Adrenal gland (tissue), 9 donors: ENCODE measurements at regions not wholly inside any gene's neighbourhood (a gene's known extent, or its start where the extent isn't known, plus 50 kb on each side); places are given as distances from the start of the nearest gene placed in this dataset.
"Not testable (repeated sequence)": the region's sequence is repeated elsewhere in the genome, so short reads cannot be mapped to it uniquely, and the experiment has no call there.

ENCODE experiments used
- DNase-seq, 7 donors: peaks; one replicate each; pipeline ENCODE4 v3.0.0-alpha.2; 2019 to 2020
- H3K27ac ChIP-seq, 5 donors: fragments of 200-600 bp; sonication (generic) in 4 of 5; 1 replicate in 3 of 5; 2 replicates in 2 of 5; pipeline versions ENCODE4 v1.5.1 to v1.8.0; 2016 to 2020; ENCODE audit warnings: mild to moderate bottlenecking in 1 of 5
- H3K27me3 ChIP-seq: fragments of 200-600 bp; 2 replicates; pipeline ENCODE4 v1.8.0; 2021
- H3K36me3 ChIP-seq, 2 donors: fragments of 200-600 bp; replicated peaks in 1 of 2; 1 replicate in 1 of 2; 2 replicates in 1 of 2; pipeline versions ENCODE4 v1.5.1 to v1.8.0; 2018 to 2022
- H3K4me1 ChIP-seq, 2 donors: fragments of 200-600 bp; replicated peaks in 1 of 2; 1 replicate in 1 of 2; 2 replicates in 1 of 2; pipeline versions ENCODE4 v1.5.1 to v1.8.0; 2018 to 2021
- H3K4me3 ChIP-seq, 4 donors: fragments of 200-600 bp; sonication (generic) in 3 of 4; one replicate each; pipeline ENCODE4 v1.5.1; 2016 to 2018
- H3K9me3 ChIP-seq, 3 donors: fragments of 200-600 bp; sonication (generic) in 1 of 3; replicated peaks in 1 of 3; 1 replicate in 2 of 3; 2 replicates in 1 of 3; pipeline versions ENCODE4 v1.5.1 to v1.8.0; 2016 to 2021
- POLR2A ChIP-seq, 2 donors: fragments of 450-650 bp; IDR thresholded peaks; one replicate each; pipeline ENCODE4 v1.6.1; 2017; ENCODE audit warnings: antibody characterized with exemption in 2 of 2, mild to moderate bottlenecking in 2 of 2, moderate library complexity in 1 of 2
- WGBS, 4 donors: extraction: QIAGEN DNeasy Blood & Tissue Kit in 2 of 4; methylation state at CpG; one replicate each; pipeline versions ENCODE4 v1.1.5 to v1.1.7; 2013 to 2017; 5-methylcytosine and 5-hydroxymethylcytosine counted together
- intact Hi-C, 2 donors: fragments of 100-400 bp; cut with DNase I; formaldehyde crosslinking; loops; one replicate each; pipeline versions ENCODE4 v1.14.1 to v1.15.0; 2022 to 2023
- TF ChIP-seq, protein P1 (sequence below), 6 experiments: fragments of 450-650 bp in 4 of 6; fragments of 200-600 bp in 2 of 6; sonication (generic) in 1 of 6; IDR thresholded peaks; 1 replicate in 5 of 6; 2 replicates in 1 of 6; pipeline versions ENCODE4 v1.5.1 to v1.8.0; 2016 to 2021; ENCODE audit warnings: antibody characterized with exemption in 6 of 6, mild to moderate bottlenecking in 2 of 6, moderate library complexity in 1 of 6
- donor health status: healthy with polysubstance abuse.
- donor health status: Bipolar disorder and iron deficiency.
- donor health status: DM: yes; HTN: yes; CAD: no.
- donor health status: DM: no; HTN: no; CAD: no.
- donor health status: DM: no; HTN: no; CAD: no.

DNA sequence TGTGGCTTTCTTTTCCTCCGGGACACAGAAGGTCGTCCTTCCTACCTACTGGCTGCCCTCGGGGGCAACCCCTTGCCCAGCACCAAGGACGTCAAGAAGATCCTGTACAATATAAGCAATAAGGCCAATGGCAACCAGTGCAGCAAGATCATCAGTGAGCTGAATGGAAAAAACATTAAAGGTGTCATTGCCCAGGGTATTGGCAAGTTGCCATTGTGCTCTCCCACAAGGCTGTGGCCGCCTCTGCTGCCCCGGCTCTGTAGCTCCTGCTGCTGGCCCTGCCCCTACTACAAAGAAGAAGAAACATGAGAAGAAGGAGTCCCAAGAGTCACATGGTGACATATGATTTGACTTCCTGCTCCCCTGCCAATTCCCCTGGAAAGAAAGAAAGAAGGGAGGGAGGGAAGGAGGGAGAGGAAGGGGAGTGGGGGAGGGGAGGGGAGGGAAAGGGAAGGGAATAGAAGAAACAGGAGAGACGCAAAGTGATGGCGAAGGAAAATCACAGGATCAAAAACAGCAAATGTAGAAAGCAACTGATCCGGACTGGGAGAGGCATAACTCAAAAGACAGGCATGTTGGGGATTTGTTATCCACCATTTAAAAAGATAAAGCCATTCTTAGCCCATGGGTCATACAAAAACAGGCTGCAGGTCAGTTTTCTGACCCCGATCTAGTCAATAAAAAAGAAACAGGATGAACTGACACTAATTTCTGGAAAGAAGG lies 61.3 kb upstream of the RESF1 start:
- intact Hi-C loops, result no loop called here

DNA sequence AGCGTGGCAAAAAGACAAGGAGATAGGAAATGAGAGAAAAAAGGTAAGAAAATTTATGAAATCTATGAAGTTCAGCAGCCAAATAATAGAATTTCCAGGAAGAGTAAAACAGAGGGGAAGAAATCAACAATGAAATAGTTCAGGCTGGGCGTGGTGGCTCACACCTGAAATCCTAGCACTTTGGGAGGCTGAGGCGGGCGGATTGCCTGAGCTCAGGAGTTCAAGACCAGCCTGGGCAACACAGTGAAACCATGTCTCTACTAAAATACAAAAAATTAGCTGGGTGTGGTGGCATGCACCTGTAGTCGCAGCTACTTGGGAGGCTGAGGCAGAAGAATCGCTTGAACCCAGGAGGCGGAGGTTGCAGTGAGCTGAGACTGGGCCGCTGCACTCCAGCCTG lies 62.1 kb upstream of the RESF1 start:
- H3K4me3 ChIP-seq, H3K27me3 ChIP-seq, H3K9me3 ChIP-seq, intact Hi-C loops, DNase-seq, H3K36me3 ChIP-seq: not testable (repeated sequence)
- H3K27ac ChIP-seq, result peak overlapping the region in 2 of 5 donors; percentile 36 to 51
- H3K4me1 ChIP-seq, result peaks cover 0 to 15% of the 10 kb centered on the region in 2 donors
- 83 to 89% (median 86%) methylated on average over 8 of the region's 8 CpGs for WGBS, 4 donors

More for the DNA sequence above, 61.3 kb upstream of the RESF1 start:
- TF ChIP-seq POLR2A (IDR thresholded peaks at IDR 0.05), result no peak
- TF ChIP-seq, protein P1, sequence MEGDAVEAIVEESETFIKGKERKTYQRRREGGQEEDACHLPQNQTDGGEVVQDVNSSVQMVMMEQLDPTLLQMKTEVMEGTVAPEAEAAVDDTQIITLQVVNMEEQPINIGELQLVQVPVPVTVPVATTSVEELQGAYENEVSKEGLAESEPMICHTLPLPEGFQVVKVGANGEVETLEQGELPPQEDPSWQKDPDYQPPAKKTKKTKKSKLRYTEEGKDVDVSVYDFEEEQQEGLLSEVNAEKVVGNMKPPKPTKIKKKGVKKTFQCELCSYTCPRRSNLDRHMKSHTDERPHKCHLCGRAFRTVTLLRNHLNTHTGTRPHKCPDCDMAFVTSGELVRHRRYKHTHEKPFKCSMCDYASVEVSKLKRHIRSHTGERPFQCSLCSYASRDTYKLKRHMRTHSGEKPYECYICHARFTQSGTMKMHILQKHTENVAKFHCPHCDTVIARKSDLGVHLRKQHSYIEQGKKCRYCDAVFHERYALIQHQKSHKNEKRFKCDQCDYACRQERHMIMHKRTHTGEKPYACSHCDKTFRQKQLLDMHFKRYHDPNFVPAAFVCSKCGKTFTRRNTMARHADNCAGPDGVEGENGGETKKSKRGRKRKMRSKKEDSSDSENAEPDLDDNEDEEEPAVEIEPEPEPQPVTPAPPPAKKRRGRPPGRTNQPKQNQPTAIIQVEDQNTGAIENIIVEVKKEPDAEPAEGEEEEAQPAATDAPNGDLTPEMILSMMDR (IDR thresholded peaks at IDR 0.05), result no peak
- no peaks in the 10 kb centered on the region for H3K36me3 ChIP-seq
- peak; percentile 36 to 59 (median 49) for DNase-seq
- H3K27ac ChIP-seq, result peak overlapping the region in 2 of 5 donors; percentile 36 to 55
- H3K4me1 ChIP-seq, result peaks cover 0 to 15% of the 10 kb centered on the region in 2 donors
- no peaks in the 10 kb centered on the region for H3K27me3 ChIP-seq
- peak overlapping the region in 1 of 4 donors; percentile 23 for H3K4me3 ChIP-seq
- WGBS, 4 donors, result 39 to 46% (median 40%) methylated on average over 10 of the region's 10 CpGs
- no peaks in the 10 kb centered on the region for H3K9me3 ChIP-seq

DNA sequence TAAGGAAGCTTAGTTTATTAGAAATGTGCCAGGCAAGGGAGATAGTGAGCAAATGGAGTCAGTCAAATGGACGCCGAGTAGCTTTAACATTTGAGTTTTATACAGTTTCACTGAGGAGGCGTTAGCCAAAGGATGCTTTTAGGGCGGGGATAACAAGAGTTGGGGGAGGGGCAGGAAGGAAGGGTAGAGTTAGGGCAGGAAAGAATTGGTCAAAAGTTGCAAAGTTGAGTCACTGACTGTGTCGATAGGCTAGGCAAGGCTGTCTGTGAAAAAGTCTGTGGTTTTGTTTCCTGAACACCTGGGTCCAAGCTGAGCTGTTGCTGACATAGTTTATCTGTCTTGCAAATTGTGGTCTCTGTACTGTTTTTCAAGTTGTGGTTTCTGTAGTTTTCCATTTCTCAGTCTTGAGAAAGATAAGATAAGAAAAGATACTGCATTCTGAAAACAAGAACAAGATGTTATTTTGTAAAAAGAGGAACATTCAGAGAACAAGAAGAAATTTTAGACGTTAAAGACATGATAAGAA lies 62.6 kb upstream of the RESF1 start:
- Histone ChIP-seq H3K4me3 (no peak overlapping the region), H3K36me3 (no peaks in the 10 kb centered on the region), H3K27ac (peak overlapping the region in 2 of 5 donors; percentile 36 to 64), H3K27me3 (no peaks in the 10 kb centered on the region), H3K4me1 (peaks cover 0 to 15% of the 10 kb centered on the region in 2 donors), H3K9me3 (no peaks in the 10 kb centered on the region)
- 36 to 48% (median 41%) methylated on average over 6 of the region's 6 CpGs for WGBS, 4 donors
- DNase-seq, result peak in 5 of 7 donors; percentile 25 to 58 (median 48)
- TF ChIP-seq, protein P1 (IDR thresholded peaks at IDR 0.05), result no peak
- no peak for TF ChIP-seq POLR2A (IDR thresholded peaks at IDR 0.05)
- intact Hi-C loops, result no loop called here

DNA sequence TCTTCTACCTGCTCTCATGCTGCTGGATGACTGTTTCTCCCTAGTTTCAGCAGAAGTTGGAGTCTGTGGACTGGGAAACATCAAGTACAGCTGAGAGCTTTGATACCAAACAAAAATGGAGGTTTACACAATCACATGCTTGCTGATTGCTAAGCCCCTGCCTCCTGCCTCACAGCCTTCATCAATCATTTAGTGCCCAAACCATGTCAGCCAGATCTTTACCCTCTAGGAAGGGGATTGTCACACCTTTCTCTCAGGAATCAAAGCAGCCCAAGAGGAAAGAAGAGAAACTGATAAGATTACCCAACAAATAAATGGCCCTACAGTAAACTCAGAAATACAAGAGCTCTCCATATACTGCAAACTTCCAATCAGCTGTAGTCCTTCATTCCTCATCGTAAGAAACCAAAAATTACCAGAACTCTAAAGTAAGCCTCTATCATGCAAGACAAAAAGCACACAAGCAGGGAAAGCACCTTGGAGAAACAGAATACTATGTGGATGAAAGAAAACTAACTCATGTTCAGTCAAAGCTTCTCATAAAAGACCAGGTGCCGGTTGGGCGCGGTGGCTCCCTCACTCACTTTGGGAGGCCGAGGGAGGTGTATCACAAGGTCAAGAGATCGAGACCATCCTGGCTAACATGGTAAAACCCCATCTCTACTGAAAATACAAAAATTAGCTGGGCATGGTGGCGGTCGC lies 63.6 kb upstream of the RESF1 start:
- Histone ChIP-seq H3K27me3 (no peaks in the 10 kb centered on the region), H3K4me3 (no peak overlapping the region), H3K27ac (peak overlapping the region in 2 of 5 donors; percentile 36 to 57), H3K4me1 (peaks cover 0 to 15% of the 10 kb centered on the region in 2 donors), H3K9me3 (no peaks in the 10 kb centered on the region), H3K36me3 (no peaks in the 10 kb centered on the region)
- TF ChIP-seq, protein P1 (IDR thresholded peaks at IDR 0.05), result no peak
- no peak for TF ChIP-seq POLR2A (IDR thresholded peaks at IDR 0.05)
- intact Hi-C loops, result no loop called here
- no peak for DNase-seq
- 91 to 98% (median 94%) methylated on average over 8 of the region's 8 CpGs for WGBS, 4 donors
